Neural progenitor cell (in vitro differentiated cells): ENCODE measurements at regions not wholly inside any gene's neighbourhood (a gene's known extent, or its start where the extent isn't known, plus 50 kb on each side); places are given as distances from the start of the nearest gene placed in this dataset.

Experiments used
- DNase-seq: peaks from one replicate; pipeline ENCODE4 v3.0.0-alpha.2; 2016; ENCODE audit warnings: low spot score
- H2AFZ ChIP-seq: fragments of 200-600 bp; sonication (generic); replicated peaks from 2 replicates; pipeline ENCODE4 v1.6.1; 2016; ENCODE audit warnings: antibody characterized with exemption
- H3F3A ChIP-seq: fragments of 200-600 bp; sonication (generic); 2 replicates; pipeline ENCODE4 v1.6.1; 2016; ENCODE audit warnings: antibody characterized with exemption, low read depth
- H3K27ac ChIP-seq: fragments of 200-600 bp; sonication (generic); 2 replicates; pipeline ENCODE4 v1.5.1; 2016; ENCODE audit warnings: mild to moderate bottlenecking
- H3K27me3 ChIP-seq: fragments of 200-600 bp; sonication (generic); 2 replicates; pipeline ENCODE4 v1.6.1; 2016; ENCODE audit warnings: mild to moderate bottlenecking, moderate library complexity
- H3K36me3 ChIP-seq: fragments of 200-600 bp; sonication (generic); 2 replicates; pipeline ENCODE4 v1.5.1; 2016
- H3K4me1 ChIP-seq: fragments of 200-600 bp; sonication (generic); 2 replicates; pipeline ENCODE4 v1.6.1; 2016; ENCODE audit warnings: mixed run types
- H3K4me2 ChIP-seq: fragments of 200-600 bp; sonication (generic); 2 replicates; pipeline ENCODE4 v1.6.1; 2016
- H3K4me3 ChIP-seq: fragments of 200-600 bp; sonication (generic); 2 replicates; pipeline ENCODE4 v1.5.1; 2016
- H3K79me2 ChIP-seq: fragments of 200-600 bp; sonication (generic); 2 replicates; pipeline ENCODE4 v1.6.1; 2016; ENCODE audit warnings: low read depth
- H3K9ac ChIP-seq: fragments of 200-600 bp; sonication (generic); 2 replicates; pipeline ENCODE4 v1.6.1; 2016
- H3K9me3 ChIP-seq: fragments of 200-600 bp; sonication (generic); 2 replicates; pipeline ENCODE4 v1.5.1; 2016; ENCODE audit warnings: low read depth
- H4K20me1 ChIP-seq: fragments of 200-600 bp; sonication (generic); 2 replicates; pipeline ENCODE4 v1.6.1; 2016; ENCODE audit warnings: low read depth
- H3K27ac Mint-ChIP-seq: 3 replicates; pipeline ENCODE4 v1.8.0; 2021; ENCODE audit warnings: mixed read lengths
- H3K27me3 Mint-ChIP-seq: 2 replicates; pipeline ENCODE4 v1.8.0; 2022; ENCODE audit warnings: low read depth, mild to moderate bottlenecking, inconsistent platforms, moderate library complexity, mixed read lengths; ENCODE audit not compliant: insufficient read depth
- H3K36me3 Mint-ChIP-seq: 3 replicates; pipeline ENCODE4 v1.8.0; 2021; ENCODE audit warnings: mixed read lengths
- H3K4me1 Mint-ChIP-seq: 3 replicates; pipeline ENCODE4 v1.8.0; 2021; ENCODE audit warnings: mixed read lengths
- H3K4me3 Mint-ChIP-seq: 3 replicates; pipeline ENCODE4 v1.8.0; 2021; ENCODE audit warnings: mild to moderate bottlenecking, moderate library complexity, mixed read lengths
- H3K9me3 Mint-ChIP-seq: 3 replicates; pipeline ENCODE4 v1.8.0; 2020; ENCODE audit warnings: mixed read lengths
- EZH2 ChIP-seq: fragments of 200-600 bp; sonication (generic); IDR thresholded peaks from 2 replicates; pipeline ENCODE4 v1.6.1; 2017; ENCODE audit warnings: antibody characterized with exemption, mild to moderate bottlenecking, moderate library complexity
- EZH2phosphoT487 ChIP-seq: fragments of 200-600 bp; sonication (generic); IDR thresholded peaks from 2 replicates; pipeline ENCODE4 v1.6.1; 2017; ENCODE audit warnings: antibody characterized with exemption
- TF ChIP-seq, protein P1 (sequence below): fragments of 200-600 bp; sonication (generic); IDR thresholded peaks from 2 replicates; pipeline ENCODE4 v1.5.1; 2017; ENCODE audit warnings: antibody characterized with exemption, mild to moderate bottlenecking

- no peak overlapping the region for H3K4me3 ChIP-seq
- no peaks in the 10 kb centered on the region for H3K79me2 ChIP-seq
- no peaks in the 10 kb centered on the region for H3K9me3 ChIP-seq
- no peaks in the 10 kb centered on the region for H3K36me3 ChIP-seq
- no peak overlapping the region for H3K27ac ChIP-seq
- DNase-seq, result no peak
- H3K9ac ChIP-seq, result no peak overlapping the region
- H3K4me1 Mint-ChIP-seq, result peaks cover 15% of the 10 kb centered on the region
- H3K4me2 ChIP-seq, result no peak overlapping the region
- H3K27ac Mint-ChIP-seq, result no peak overlapping the region
- H2AFZ ChIP-seq, result no peak overlapping the region
- TF ChIP-seq EZH2 (no peak), EZH2phosphoT487 (no peak)
- TF ChIP-seq, protein P1, sequence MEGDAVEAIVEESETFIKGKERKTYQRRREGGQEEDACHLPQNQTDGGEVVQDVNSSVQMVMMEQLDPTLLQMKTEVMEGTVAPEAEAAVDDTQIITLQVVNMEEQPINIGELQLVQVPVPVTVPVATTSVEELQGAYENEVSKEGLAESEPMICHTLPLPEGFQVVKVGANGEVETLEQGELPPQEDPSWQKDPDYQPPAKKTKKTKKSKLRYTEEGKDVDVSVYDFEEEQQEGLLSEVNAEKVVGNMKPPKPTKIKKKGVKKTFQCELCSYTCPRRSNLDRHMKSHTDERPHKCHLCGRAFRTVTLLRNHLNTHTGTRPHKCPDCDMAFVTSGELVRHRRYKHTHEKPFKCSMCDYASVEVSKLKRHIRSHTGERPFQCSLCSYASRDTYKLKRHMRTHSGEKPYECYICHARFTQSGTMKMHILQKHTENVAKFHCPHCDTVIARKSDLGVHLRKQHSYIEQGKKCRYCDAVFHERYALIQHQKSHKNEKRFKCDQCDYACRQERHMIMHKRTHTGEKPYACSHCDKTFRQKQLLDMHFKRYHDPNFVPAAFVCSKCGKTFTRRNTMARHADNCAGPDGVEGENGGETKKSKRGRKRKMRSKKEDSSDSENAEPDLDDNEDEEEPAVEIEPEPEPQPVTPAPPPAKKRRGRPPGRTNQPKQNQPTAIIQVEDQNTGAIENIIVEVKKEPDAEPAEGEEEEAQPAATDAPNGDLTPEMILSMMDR, result no peak
- H3K27me3 Mint-ChIP-seq, result peaks cover 2% of the 10 kb centered on the region
- H4K20me1 ChIP-seq, result no peaks in the 10 kb centered on the region
- H3K9me3 Mint-ChIP-seq, result peaks cover 12% of the 10 kb centered on the region
- H3K4me1 ChIP-seq, result no peaks in the 10 kb centered on the region
- no peaks in the 10 kb centered on the region for H3F3A ChIP-seq
- no peaks in the 10 kb centered on the region for H3K27me3 ChIP-seq
- no peak overlapping the region for H3K4me3 Mint-ChIP-seq
- H3K36me3 Mint-ChIP-seq, result no peaks in the 10 kb centered on the region
Observed at GRCh38 chr13:80118506-80118905, 222.4 kb downstream of the SPRY2 start.

GRCh38 chr13:80118099-80118498 lies 222.8 kb downstream of the SPRY2 start:
- Histone ChIP-seq H3K79me2 (no peaks in the 10 kb centered on the region), H3K9me3 (no peaks in the 10 kb centered on the region), H2AFZ (no peak overlapping the region), H3K4me3 (no peak overlapping the region), H3F3A (no peaks in the 10 kb centered on the region), H4K20me1 (no peaks in the 10 kb centered on the region), H3K27me3 (no peaks in the 10 kb centered on the region), H3K4me2 (no peak overlapping the region), H3K4me1 (no peaks in the 10 kb centered on the region), H3K9ac (no peak overlapping the region), H3K27ac (no peak overlapping the region), H3K36me3 (no peaks in the 10 kb centered on the region)
- Mint-ChIP-seq H3K36me3 (peaks cover under 1% of the 10 kb centered on the region), H3K4me1 (peaks cover 15% of the 10 kb centered on the region), H3K27me3 (no peaks in the 10 kb centered on the region), H3K4me3 (no peak overlapping the region), H3K27ac (no peak overlapping the region), H3K9me3 (peaks cover 12% of the 10 kb centered on the region)
- no peak for DNase-seq
- TF ChIP-seq EZH2phosphoT487 (no peak), EZH2 (no peak)
- TF ChIP-seq, protein P1, result no peak

GRCh38 chr13:80117515-80117914 lies 223.4 kb downstream of the SPRY2 start:
- Mint-ChIP-seq H3K4me1 (peaks cover 15% of the 10 kb centered on the region), H3K9me3 (peaks cover 12% of the 10 kb centered on the region), H3K27ac (peak overlapping the region; percentile 76), H3K36me3 (peaks cover 2% of the 10 kb centered on the region), H3K4me3 (no peak overlapping the region), H3K27me3 (no peaks in the 10 kb centered on the region)
- no peaks in the 10 kb centered on the region for H3K9me3 ChIP-seq
- H3K27me3 ChIP-seq, result no peaks in the 10 kb centered on the region
- no peaks in the 10 kb centered on the region for H3K36me3 ChIP-seq
- no peak for DNase-seq
- TF ChIP-seq, protein P1, result no peak
- H3K4me3 ChIP-seq, result no peak overlapping the region
- no peak overlapping the region for H3K27ac ChIP-seq
- H3K4me1 ChIP-seq, result no peaks in the 10 kb centered on the region
- H3K4me2 ChIP-seq, result no peak overlapping the region
- H3K79me2 ChIP-seq, result no peaks in the 10 kb centered on the region
- H2AFZ ChIP-seq, result no peak overlapping the region
- no peak overlapping the region for H3K9ac ChIP-seq
- H3F3A ChIP-seq, result no peaks in the 10 kb centered on the region
- H4K20me1 ChIP-seq, result no peaks in the 10 kb centered on the region

- Mint-ChIP-seq H3K9me3 (peaks cover 12% of the 10 kb centered on the region), H3K4me3 (no peak overlapping the region), H3K4me1 (peaks cover 15% of the 10 kb centered on the region), H3K36me3 (peaks cover 2% of the 10 kb centered on the region), H3K27ac (no peak overlapping the region), H3K27me3 (no peaks in the 10 kb centered on the region)
- Histone ChIP-seq H3K4me1 (no peaks in the 10 kb centered on the region), H3K9ac (no peak overlapping the region), H3K27me3 (no peaks in the 10 kb centered on the region), H3K27ac (no peak overlapping the region), H3K4me3 (no peak overlapping the region), H3K79me2 (no peaks in the 10 kb centered on the region), H2AFZ (no peak overlapping the region), H3K36me3 (no peaks in the 10 kb centered on the region), H3F3A (no peaks in the 10 kb centered on the region), H4K20me1 (no peaks in the 10 kb centered on the region), H3K4me2 (no peak overlapping the region), H3K9me3 (no peaks in the 10 kb centered on the region)
- no peak for TF ChIP-seq EZH2phosphoT487
- TF ChIP-seq, protein P1, result no peak
- TF ChIP-seq EZH2, result no peak
- no peak for DNase-seq
Observed at GRCh38 chr13:80116107-80116506, 224.8 kb downstream of the SPRY2 start.
